SU-DHL-6 (cell line): ENCODE measurements at regions not wholly inside any gene's neighbourhood (a gene's known extent, or its start where the extent isn't known, plus 50 kb on each side); places are given as distances from the start of the nearest gene placed in this dataset.

Source experiments
- H2AFZ ChIP-seq: fragments of 200-600 bp; sonication (generic); 2 replicates; pipeline ENCODE4 v1.6.1; 2014; ENCODE audit warnings: low read depth, mild to moderate bottlenecking, moderate library complexity, mixed read lengths, antibody characterized with exemption, low read length; ENCODE audit not compliant: severe bottlenecking
- H3F3A ChIP-seq: fragments of 200-600 bp; shearing (Covaris generic); 2 replicates; pipeline ENCODE4 v1.6.0; 2016; ENCODE audit warnings: antibody characterized with exemption, mild to moderate bottlenecking; ENCODE audit not compliant: insufficient read depth
- H3K27ac ChIP-seq: fragments of 200-600 bp; sonication (generic); 2 replicates; pipeline ENCODE4 v1.5.1; 2016; ENCODE audit warnings: low read depth, mild to moderate bottlenecking, low read length, moderate library complexity, mixed read lengths
- H3K27me3 ChIP-seq: fragments of 200-600 bp; sonication (generic), shearing (Covaris generic); 2 replicates; pipeline ENCODE4 v1.6.0; 2014; ENCODE audit warnings: mild to moderate bottlenecking, low read length
- H3K36me3 ChIP-seq: fragments of 200-600 bp; sonication (generic); 2 replicates; pipeline ENCODE4 v1.6.1; 2014; ENCODE audit warnings: mild to moderate bottlenecking, low read length, mixed read lengths
- H3K4me2 ChIP-seq: fragments of 300-600, 200-600 bp; shearing (Covaris generic), sonication (generic); 2 replicates; pipeline ENCODE4 v1.6.0; 2014; ENCODE audit warnings: low read length, low read depth, mild to moderate bottlenecking; ENCODE audit not compliant: poor library complexity, severe bottlenecking
- H3K4me3 ChIP-seq: fragments of 200-600 bp; sonication (generic); 2 replicates; pipeline ENCODE4 v1.5.1; 2014; ENCODE audit warnings: antibody characterized with exemption, low read length, mild to moderate bottlenecking, mixed read lengths; ENCODE audit not compliant: insufficient read depth, poor library complexity, severe bottlenecking
- H3K79me2 ChIP-seq: fragments of 200-600 bp; sonication (generic); 2 replicates; pipeline ENCODE4 v1.6.1; 2014; ENCODE audit warnings: mild to moderate bottlenecking, low read length, moderate library complexity; ENCODE audit not compliant: insufficient read depth
- H3K9ac ChIP-seq: fragments of 200-600 bp; sonication (generic); 2 replicates; pipeline ENCODE4 v1.7.0; 2014; ENCODE audit warnings: mild to moderate bottlenecking, low read length
- H3K9me2 ChIP-seq: fragments of 200-600 bp; sonication (generic); replicated peaks from 2 replicates; pipeline ENCODE4 v1.6.1; 2014; ENCODE audit warnings: low read length; ENCODE audit not compliant: insufficient read depth
- H3K9me3 ChIP-seq: fragments of 200-600 bp; sonication (generic); 2 replicates; pipeline ENCODE4 v1.6.1; 2014; ENCODE audit warnings: low read length, mixed read lengths; ENCODE audit not compliant: insufficient read depth
- H4K20me1 ChIP-seq: fragments of 200-600 bp; sonication (generic); 2 replicates; pipeline ENCODE4 v1.6.1; 2014; ENCODE audit warnings: low read depth, mild to moderate bottlenecking, antibody characterized with exemption, low read length, moderate library complexity, mixed read lengths
- EZH2phosphoT487 ChIP-seq: fragments of 200-600 bp; sonication (generic), shearing (Covaris generic); conservative IDR thresholded peaks from 2 replicates; pipeline ENCODE4 v1.6.1; 2018; ENCODE audit warnings: mild to moderate bottlenecking, antibody characterized with exemption, low read length, moderate library complexity, mixed read lengths
- TF ChIP-seq, protein P1 (sequence below): fragments of 200-600 bp; sonication (generic); IDR thresholded peaks from one replicate; pipeline ENCODE4 v1.5.1; 2017; ENCODE audit warnings: antibody characterized with exemption, mild to moderate bottlenecking, low read length, moderate library complexity; ENCODE audit not compliant: insufficient read depth, poor library complexity, severe bottlenecking

DNA sequence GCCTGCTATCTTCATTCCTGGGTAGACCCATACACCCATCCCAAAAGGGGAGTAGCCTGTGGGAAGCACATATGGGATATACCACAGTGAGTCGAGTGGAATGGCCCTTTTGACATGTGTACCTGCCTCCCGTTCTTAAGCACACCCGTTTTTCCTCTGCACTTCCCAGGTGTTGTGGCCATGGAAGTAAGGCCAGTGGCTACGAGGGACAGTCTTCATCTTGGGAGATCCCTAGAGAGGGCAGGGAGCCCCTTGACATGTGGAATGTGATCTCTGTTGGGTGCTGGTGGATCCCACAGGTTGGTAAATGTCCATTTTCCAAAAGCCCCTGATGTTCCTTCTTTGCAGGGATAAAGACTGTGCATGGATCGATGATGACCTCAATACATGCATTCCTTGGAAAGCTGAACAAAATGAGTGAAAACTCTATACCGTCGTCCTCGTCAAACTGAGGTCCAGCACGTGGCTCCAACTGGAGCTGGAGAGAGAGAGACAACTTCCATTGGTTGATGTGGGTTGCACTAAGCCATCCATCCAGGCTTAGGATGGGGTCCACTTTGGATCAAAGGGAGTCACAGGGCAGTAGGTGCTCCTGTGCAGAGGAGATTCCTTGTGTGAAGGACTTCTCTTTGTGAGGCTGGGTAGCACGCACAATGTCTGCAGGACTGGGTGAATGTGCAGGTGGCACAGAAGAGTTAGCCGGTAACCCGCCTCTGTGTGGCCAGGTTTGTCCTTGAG, 136.8 kb downstream of the SNRPN start:
- Histone ChIP-seq H3K4me2 (no peak overlapping the region), H2AFZ (no peak overlapping the region), H3F3A (no peaks in the 10 kb centered on the region), H3K27ac (no peak overlapping the region), H3K4me3 (no peak overlapping the region), H3K27me3 (no peaks in the 10 kb centered on the region), H3K9me2 (no peaks in the 10 kb centered on the region), H4K20me1 (no peaks in the 10 kb centered on the region), H3K9ac (no peak overlapping the region), H3K9me3 (no peaks in the 10 kb centered on the region), H3K36me3 (0 out of 2 replicates have a peak, but pooled peaks cover 3% of the 10 kb centered on the region), H3K79me2 (no peaks in the 10 kb centered on the region)
- no peak for TF ChIP-seq EZH2phosphoT487
- TF ChIP-seq, protein P1, sequence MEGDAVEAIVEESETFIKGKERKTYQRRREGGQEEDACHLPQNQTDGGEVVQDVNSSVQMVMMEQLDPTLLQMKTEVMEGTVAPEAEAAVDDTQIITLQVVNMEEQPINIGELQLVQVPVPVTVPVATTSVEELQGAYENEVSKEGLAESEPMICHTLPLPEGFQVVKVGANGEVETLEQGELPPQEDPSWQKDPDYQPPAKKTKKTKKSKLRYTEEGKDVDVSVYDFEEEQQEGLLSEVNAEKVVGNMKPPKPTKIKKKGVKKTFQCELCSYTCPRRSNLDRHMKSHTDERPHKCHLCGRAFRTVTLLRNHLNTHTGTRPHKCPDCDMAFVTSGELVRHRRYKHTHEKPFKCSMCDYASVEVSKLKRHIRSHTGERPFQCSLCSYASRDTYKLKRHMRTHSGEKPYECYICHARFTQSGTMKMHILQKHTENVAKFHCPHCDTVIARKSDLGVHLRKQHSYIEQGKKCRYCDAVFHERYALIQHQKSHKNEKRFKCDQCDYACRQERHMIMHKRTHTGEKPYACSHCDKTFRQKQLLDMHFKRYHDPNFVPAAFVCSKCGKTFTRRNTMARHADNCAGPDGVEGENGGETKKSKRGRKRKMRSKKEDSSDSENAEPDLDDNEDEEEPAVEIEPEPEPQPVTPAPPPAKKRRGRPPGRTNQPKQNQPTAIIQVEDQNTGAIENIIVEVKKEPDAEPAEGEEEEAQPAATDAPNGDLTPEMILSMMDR: no peak

DNA sequence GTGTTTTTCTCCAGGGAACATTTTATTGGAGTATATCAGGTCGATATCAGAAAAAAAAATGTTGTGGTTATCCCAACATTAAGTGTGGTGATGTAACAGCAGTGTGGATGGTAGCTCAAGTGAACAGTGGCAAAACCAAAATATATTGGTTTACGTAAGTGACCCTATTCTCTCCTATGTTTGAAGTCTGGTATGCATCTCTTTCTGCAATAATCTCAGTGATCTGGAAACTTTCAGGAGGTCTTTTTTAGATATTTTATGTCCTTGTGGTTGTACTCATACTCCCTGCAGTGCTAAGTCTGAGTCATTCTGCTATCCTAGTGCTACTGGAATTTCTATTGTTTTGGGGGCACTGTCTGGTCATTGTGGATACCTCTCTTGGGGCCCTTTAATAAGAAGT, 137.9 kb downstream of the SNRPN start:
- H3F3A ChIP-seq: no peaks in the 10 kb centered on the region
- TF ChIP-seq, protein P1: no peak
- TF ChIP-seq EZH2phosphoT487: no peak
- no peak overlapping the region for H3K4me2 ChIP-seq
- H3K27ac ChIP-seq: no peak overlapping the region
- H2AFZ ChIP-seq: no peak overlapping the region
- H3K9me2 ChIP-seq: no peaks in the 10 kb centered on the region
- no peaks in the 10 kb centered on the region for H4K20me1 ChIP-seq
- H3K9me3 ChIP-seq: no peaks in the 10 kb centered on the region
- 0 out of 2 replicates have a peak, but pooled peaks cover 3% of the 10 kb centered on the region for H3K36me3 ChIP-seq
- no peak overlapping the region for H3K4me3 ChIP-seq
- no peaks in the 10 kb centered on the region for H3K79me2 ChIP-seq
- no peak overlapping the region for H3K9ac ChIP-seq
- H3K27me3 ChIP-seq: no peaks in the 10 kb centered on the region

DNA sequence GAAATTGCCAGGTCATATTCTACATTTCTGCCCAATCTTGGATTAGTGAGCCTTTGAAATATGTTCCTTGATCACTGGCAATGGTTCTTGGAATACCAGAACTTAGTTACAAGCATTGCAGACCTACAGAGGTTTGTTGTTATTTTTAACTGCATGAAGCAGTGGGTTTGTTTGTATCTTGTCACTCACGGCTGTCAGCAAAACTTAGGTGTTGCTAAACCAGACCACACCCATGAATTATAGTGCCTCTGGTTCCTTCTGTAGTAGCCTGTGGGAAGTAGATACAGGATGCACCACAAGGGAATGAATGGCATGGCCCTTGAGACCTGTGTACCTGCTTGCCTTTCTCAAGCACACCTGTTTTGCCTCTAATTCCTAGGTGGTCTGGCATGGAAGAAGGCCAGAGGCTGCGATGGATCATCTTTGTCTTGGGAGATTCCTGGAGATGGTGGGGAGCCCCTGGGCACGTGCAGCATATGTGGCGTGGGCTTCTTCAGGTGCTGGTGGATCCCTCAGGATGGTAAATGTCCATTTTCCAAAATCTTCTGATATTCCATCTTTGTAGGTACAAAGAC, 138.8 kb downstream of the SNRPN start:
- no peak overlapping the region for H3K27ac ChIP-seq
- no peaks in the 10 kb centered on the region for H3F3A ChIP-seq
- peaks cover 3% of the 10 kb centered on the region; the same call in 1 of the 2 replicates for H3K36me3 ChIP-seq
- no peaks in the 10 kb centered on the region for H3K9me3 ChIP-seq
- no peaks in the 10 kb centered on the region for H3K9me2 ChIP-seq
- H3K9ac ChIP-seq: no peak overlapping the region
- TF ChIP-seq, protein P1: no peak
- no peak for TF ChIP-seq EZH2phosphoT487
- no peaks in the 10 kb centered on the region for H4K20me1 ChIP-seq
- H3K4me3 ChIP-seq: no peak overlapping the region
- H3K79me2 ChIP-seq: no peaks in the 10 kb centered on the region
- no peaks in the 10 kb centered on the region for H3K27me3 ChIP-seq
- no peak overlapping the region for H2AFZ ChIP-seq
- no peak overlapping the region for H3K4me2 ChIP-seq
